Transverse colon (tissue), 4 donors: ENCODE measurements at regions not wholly inside any gene's neighbourhood (a gene's known extent, or its start where the extent isn't known, plus 50 kb on each side); places are given as distances from the start of the nearest gene placed in this dataset.

Source experiments
- EP300 ChIP-seq: sonication (generic); formaldehyde crosslinking; IDR thresholded peaks from one replicate; pipeline ENCODE4 v1.6.1; 2017; ENCODE audit warnings: antibody characterized with exemption, low read depth
- POLR2A ChIP-seq: fragments of 450-650 bp; IDR thresholded peaks from one replicate; pipeline ENCODE4 v1.6.1; 2016; ENCODE audit warnings: antibody characterized with exemption, mild to moderate bottlenecking, moderate library complexity
- POLR2AphosphoS5 ChIP-seq, 3 donors: sonication (generic); formaldehyde crosslinking; IDR thresholded peaks; one replicate each; pipeline ENCODE4 v1.6.1; 2016; ENCODE audit warnings: antibody characterized with exemption in 3 of 3
- TF ChIP-seq, protein P1 (sequence below), 5 experiments: fragments of 200-600 bp in 3 of 5; fragments of 450-650 bp in 2 of 5; sonication (generic) in 3 of 5; IDR thresholded peaks; 1 replicate in 2 of 5; 2 replicates in 3 of 5; pipeline ENCODE4 v1.5.1; 2016 to 2017; ENCODE audit warnings: antibody characterized with exemption in 5 of 5, inconsistent platforms in 3 of 5, mild to moderate bottlenecking in 2 of 5, moderate library complexity in 1 of 5

DNA sequence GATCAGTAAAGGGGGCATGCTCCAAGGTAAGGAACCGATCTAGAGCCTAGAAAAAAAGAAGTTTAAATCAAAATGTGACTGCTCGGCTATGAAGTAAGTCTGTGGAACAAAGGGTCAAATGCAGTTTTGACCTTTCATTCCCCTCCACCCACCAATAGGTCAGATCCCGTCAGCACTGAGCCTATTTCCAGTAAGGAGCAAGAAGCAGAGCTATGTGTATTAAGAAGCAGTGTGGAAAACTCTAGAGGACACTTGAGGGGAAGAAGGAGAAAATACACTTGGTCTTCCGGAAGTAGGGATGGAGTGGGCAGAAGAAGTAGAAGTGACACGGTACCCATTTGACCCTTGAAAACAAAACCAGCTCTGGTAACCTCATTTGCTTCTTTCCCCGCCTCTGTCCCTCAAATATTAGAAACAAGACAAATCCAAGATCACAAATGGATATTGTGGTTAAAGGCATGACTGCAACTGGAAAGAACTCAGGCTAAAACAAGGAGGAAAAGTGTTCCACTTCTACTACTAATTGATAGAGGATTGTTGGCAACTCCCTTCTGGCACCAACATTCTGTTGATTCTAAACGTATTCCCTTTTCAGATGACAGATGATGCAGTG lies 888.3 kb upstream of the NR2F2 start:
- TF ChIP-seq POLR2A (no peak), POLR2AphosphoS5 (IDR thresholded peaks at IDR 0.05) (no peak), EP300 (no peak)
- TF ChIP-seq, protein P1, sequence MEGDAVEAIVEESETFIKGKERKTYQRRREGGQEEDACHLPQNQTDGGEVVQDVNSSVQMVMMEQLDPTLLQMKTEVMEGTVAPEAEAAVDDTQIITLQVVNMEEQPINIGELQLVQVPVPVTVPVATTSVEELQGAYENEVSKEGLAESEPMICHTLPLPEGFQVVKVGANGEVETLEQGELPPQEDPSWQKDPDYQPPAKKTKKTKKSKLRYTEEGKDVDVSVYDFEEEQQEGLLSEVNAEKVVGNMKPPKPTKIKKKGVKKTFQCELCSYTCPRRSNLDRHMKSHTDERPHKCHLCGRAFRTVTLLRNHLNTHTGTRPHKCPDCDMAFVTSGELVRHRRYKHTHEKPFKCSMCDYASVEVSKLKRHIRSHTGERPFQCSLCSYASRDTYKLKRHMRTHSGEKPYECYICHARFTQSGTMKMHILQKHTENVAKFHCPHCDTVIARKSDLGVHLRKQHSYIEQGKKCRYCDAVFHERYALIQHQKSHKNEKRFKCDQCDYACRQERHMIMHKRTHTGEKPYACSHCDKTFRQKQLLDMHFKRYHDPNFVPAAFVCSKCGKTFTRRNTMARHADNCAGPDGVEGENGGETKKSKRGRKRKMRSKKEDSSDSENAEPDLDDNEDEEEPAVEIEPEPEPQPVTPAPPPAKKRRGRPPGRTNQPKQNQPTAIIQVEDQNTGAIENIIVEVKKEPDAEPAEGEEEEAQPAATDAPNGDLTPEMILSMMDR (IDR thresholded peaks at IDR 0.05) = no peak
